Kidney (tissue), 13 donors: ENCODE measurements at regions not wholly inside any gene's neighbourhood (a gene's known extent, or its start where the extent isn't known, plus 50 kb on each side); places are given as distances from the start of the nearest gene placed in this dataset.

Experiments used
- DNase-seq, 5 donors: peaks; one replicate each; pipeline ENCODE4 v3.0.0-alpha.2; 2013 to 2020
- FAIRE-seq: peaks from 2 replicates; lab custom pipeline; 2012; peaks lifted over from hg19 to GRCh38; lab: Jason Lieb, UNC
- H3K27ac ChIP-seq, 2 donors: one replicate each; pipeline ENCODE4 v1.7.0; 2013; ENCODE audit warnings: low read depth in 2 of 2, low read length in 2 of 2, inconsistent platforms in 1 of 2
- H3K27me3 ChIP-seq: one replicate; pipeline ENCODE4 v1.7.1; 2013; ENCODE audit warnings: low read length, inconsistent platforms; ENCODE audit not compliant: control insufficient read depth, insufficient read depth
- H3K36me3 ChIP-seq, 3 donors: one replicate each; pipeline versions ENCODE4 v1.7.0 to v1.7.1; 2013; ENCODE audit warnings: low read length in 3 of 3, control low read depth in 1 of 3, inconsistent platforms in 1 of 3; ENCODE audit not compliant: insufficient read depth in 3 of 3, control insufficient read depth in 2 of 3
- H3K4me1 ChIP-seq, 3 donors: one replicate each; pipeline versions ENCODE4 v1.7.0 to v1.7.1; 2013; ENCODE audit warnings: low read length in 3 of 3, inconsistent platforms in 1 of 3, low read depth in 1 of 3; ENCODE audit not compliant: control insufficient read depth in 2 of 3, insufficient read depth in 2 of 3
- H3K4me3 ChIP-seq, 3 donors: one replicate each; pipeline versions ENCODE4 v1.7.0 to v1.8.1; 2013; ENCODE audit warnings: low read length in 3 of 3, control low read depth in 1 of 3, inconsistent platforms in 1 of 3
- H3K9ac ChIP-seq, 3 donors: one replicate each; pipeline versions ENCODE4 v1.7.0 to v1.7.1; 2013; ENCODE audit warnings: low read length in 3 of 3, control low read depth in 1 of 3, inconsistent platforms in 1 of 3
- H3K9me3 ChIP-seq, 3 donors: one replicate each; pipeline versions ENCODE4 v1.7.0 to v1.7.1; 2013; ENCODE audit warnings: low read length in 3 of 3, control low read depth in 1 of 3, inconsistent platforms in 1 of 3; ENCODE audit not compliant: control insufficient read depth in 2 of 3, insufficient read depth in 1 of 3
- intact Hi-C: fragments of 100-400 bp; cut with DNase I; formaldehyde crosslinking; loops from one replicate; pipeline ENCODE4 v1.11.1; 2022
- TF ChIP-seq, protein P1 (sequence below): IDR thresholded peaks from 3 replicates; pipeline ENCODE4 v1.5.1; 2012; ENCODE audit warnings: mild to moderate bottlenecking, moderate library complexity, borderline replicate concordance; ENCODE audit not compliant: insufficient read depth; ENCODE audit errors: extremely low read depth
- donor health status: control.
- donor health status: control.
- donor health status: control.
- donor health status: control.
- donor health status: control.
- donor health status: DM: yes; HTN: yes; CAD: no.
- donor health status: Normal renal cell carcinoma (clear cell type).

- Histone ChIP-seq H3K36me3 (no peaks in the 10 kb centered on the region), H3K4me1 (no peaks in the 10 kb centered on the region), H3K27ac (no peak overlapping the region), H3K9ac (no peak overlapping the region), H3K9me3 (no peaks in the 10 kb centered on the region), H3K27me3 (no peaks in the 10 kb centered on the region), H3K4me3 (no peak overlapping the region)
- DNase-seq (no peak), FAIRE-seq (no peak)
- TF ChIP-seq, protein P1, sequence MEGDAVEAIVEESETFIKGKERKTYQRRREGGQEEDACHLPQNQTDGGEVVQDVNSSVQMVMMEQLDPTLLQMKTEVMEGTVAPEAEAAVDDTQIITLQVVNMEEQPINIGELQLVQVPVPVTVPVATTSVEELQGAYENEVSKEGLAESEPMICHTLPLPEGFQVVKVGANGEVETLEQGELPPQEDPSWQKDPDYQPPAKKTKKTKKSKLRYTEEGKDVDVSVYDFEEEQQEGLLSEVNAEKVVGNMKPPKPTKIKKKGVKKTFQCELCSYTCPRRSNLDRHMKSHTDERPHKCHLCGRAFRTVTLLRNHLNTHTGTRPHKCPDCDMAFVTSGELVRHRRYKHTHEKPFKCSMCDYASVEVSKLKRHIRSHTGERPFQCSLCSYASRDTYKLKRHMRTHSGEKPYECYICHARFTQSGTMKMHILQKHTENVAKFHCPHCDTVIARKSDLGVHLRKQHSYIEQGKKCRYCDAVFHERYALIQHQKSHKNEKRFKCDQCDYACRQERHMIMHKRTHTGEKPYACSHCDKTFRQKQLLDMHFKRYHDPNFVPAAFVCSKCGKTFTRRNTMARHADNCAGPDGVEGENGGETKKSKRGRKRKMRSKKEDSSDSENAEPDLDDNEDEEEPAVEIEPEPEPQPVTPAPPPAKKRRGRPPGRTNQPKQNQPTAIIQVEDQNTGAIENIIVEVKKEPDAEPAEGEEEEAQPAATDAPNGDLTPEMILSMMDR = no peak
- intact Hi-C loops = no loop called here
These were observed 464.9 kb upstream of the NMUR2 start for GRCh38 chr5:152869971-152870370.

GRCh38 chr5:152882621-152883020 is 477.5 kb upstream of the NMUR2 start:
- no peak for FAIRE-seq
- Histone ChIP-seq H3K9me3 (peaks cover 0 to 2% (median 0%) of the 10 kb centered on the region in 3 donors), H3K9ac (no peak overlapping the region), H3K36me3 (no peaks in the 10 kb centered on the region), H3K4me3 (no peak overlapping the region), H3K27me3 (no peaks in the 10 kb centered on the region), H3K27ac (no peak overlapping the region), H3K4me1 (no peaks in the 10 kb centered on the region)
- no peak for DNase-seq
- TF ChIP-seq, protein P1 = no peak
- intact Hi-C loops = no loop called here

- DNase-seq (peak in 1 of 5 donors; percentile 8), FAIRE-seq (no peak)
- H3K4me1 ChIP-seq = no peaks in the 10 kb centered on the region
- no peak overlapping the region for H3K9ac ChIP-seq
- no peaks in the 10 kb centered on the region for H3K27me3 ChIP-seq
- H3K9me3 ChIP-seq = peaks cover 0 to 2% (median 0%) of the 10 kb centered on the region in 3 donors
- no peak overlapping the region for H3K27ac ChIP-seq
- no peaks in the 10 kb centered on the region for H3K36me3 ChIP-seq
- intact Hi-C loops = no loop called here
- H3K4me3 ChIP-seq = no peak overlapping the region
- TF ChIP-seq, protein P1 = no peak
These were observed 478.1 kb upstream of the NMUR2 start for GRCh38 chr5:152883066-152883775.
